HuH-7.5 (cell line): ENCODE measurements at regions not wholly inside any gene's neighbourhood (a gene's known extent, or its start where the extent isn't known, plus 50 kb on each side); places are given as distances from the start of the nearest gene placed in this dataset.
"Not testable (repeated sequence)": the region's sequence is repeated elsewhere in the genome, so short reads cannot be mapped to it uniquely, and the experiment has no call there.

Experiments used
- DNase-seq: peaks from one replicate; pipeline ENCODE4 v3.0.0; 2011; ENCODE audit warnings: low spot score

DNA sequence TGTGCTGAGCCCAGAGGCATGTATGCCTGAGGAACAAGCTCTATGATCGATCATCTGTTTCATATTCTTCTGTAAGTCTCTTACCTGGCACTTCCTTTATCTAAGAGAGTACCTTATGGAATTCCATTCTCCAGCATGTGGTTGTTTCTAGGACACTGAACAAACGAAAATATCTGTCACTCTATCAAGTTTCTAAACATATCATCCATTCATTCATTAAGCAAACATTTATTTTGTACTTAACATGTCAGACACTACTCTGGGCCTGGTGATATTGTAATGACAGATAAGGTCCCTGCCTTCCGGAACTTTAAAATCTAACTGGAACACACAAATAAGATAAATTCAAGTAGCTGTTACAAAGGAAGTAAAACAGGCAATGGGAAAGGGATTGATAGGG, 477.1 kb downstream of the IGSF11 start:
- DNase-seq = no peak

DNA sequence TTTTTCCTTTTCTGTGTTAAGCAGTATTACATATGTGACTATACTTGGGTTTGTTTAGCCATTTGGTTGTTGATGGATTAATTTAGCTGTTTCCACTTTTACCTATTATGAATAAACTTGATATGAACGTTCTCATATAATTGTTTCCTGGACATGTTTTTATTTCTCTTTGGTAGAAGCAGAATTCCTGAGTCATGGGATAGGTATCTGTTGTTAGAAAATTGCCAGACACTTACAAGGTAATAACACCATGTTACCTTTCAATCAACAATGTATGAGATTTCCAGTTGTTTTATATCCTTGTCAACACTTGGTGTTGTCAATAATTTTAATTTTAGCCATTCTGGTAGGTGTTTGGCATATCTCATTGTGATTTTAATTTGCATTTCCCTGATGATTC, 475.4 kb downstream of the IGSF11 start:
- no peak for DNase-seq

DNA sequence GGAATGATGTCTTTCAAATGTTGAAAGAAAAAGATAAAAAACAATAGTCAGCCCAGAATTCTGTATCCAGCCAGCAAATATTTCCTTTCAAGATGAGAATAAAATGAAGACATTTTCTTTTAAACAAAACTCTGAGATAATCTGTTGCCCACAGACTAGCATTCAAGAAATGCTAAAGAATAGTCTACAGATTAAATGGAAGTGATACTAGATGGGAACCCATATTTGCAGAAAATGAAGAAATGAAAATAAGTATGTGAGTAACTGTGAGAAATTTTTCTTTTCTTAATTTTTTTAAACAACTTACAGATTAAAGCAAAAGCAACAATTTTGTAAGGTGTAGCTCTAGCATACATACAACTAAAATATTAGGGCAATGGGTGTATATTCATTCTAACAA, 469.8 kb downstream of the IGSF11 start:
- DNase-seq = no peak

DNA sequence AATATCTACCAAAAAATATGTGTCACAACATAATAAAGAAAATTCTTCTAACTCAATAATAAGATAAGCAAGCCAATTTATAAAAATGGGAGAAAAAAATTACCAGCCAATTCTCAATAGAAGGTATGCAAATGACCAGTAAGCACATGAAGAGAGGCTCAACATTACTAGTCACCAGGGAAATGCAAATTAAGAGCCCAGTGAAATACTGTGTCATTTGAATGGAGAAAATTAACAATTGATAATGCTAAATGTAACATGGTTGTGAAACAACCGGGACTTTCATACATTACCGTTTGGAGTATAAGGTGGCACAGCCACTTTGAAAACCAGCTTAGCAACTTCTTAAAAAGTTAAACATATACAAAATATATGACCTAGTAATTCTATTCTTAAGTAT, 460.7 kb downstream of the IGSF11 start:
- DNase-seq = no peak

DNA sequence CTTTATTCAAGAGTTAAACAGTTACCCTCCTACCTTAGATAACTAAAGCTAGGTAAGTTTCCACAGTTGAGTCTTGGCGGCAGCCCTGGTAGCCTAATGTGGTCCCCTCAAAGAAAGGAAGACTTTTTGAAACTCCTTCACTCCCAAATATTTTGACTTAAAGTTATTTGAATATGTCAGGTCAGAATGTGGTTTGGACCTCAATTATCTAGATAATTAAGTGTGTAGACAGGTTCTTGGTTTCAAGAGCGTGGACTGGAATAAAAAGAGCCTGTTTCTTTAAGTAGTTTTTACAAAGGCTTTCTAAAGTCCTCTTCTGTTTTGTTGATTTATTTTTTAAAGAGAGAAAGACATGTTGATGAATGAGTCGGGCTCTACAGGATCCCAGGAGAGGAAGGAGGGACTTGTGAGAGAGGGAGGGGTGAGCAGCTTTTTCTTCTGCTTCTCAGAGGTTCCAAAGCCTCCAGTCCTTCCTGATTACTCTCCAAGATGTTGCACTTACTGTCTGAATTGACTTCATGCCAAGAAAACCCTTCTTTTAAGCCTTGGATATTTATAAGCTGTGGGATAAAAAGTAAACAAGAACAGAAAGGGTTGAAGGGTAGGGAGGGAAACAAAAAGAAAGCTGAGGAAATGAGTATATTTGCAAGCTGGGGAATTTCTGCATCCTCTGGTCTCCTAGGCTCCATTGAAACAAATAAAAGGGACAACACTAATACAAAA, 457.4 kb downstream of the IGSF11 start:
- DNase-seq = no peak

DNA sequence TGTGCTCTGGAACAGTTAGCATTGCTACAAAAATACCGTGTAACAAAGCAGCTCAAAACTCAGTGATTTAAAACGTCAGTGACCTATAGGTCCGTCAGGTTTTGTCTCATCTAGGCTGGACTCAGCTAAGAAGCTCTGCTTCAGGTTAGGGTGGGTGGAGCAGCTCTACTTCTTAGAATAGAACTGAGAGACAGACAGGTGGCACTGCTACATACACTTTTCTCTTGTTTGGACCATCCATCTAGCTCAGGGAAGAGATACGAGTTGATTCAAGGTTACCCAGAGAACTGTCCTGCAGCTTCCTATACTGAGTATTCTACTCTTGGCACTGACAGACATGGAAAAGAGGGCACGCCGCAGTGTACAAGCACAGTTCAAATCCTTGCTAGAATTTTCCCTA, 456.1 kb downstream of the IGSF11 start:
- no peak for DNase-seq

DNA sequence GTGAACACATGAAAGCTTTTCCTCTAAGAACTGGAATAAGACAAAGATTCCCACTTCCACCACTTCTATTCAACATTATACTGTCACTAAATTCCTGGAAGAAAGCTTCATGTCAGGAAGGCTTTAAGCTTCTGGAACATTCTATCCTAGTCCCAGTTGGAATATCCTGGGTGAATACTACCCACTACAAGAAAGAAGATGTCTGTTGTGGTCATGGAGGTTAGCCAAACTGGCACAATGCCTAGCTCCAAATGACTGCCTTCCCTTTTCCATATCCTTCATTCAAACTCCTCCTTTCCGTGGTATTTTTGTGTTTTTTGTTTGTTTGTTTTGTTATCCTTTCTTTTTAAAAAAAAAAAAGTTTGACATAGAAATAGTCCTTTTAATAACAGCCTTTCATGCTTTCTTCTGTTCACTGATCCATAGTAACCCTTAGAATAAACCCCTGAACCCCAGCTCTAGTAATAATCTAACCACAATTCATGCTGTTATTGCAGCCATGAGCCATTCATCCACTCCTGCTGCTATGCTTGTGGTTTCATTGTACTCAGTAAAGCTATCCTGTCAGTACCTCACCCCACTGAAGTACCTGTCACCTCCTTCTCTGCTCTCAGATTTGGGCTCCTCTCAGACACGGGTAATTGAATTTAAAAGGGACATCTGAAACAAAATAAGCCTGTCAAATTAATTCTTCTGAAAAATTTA, 447.5 kb downstream of the IGSF11 start:
- DNase-seq = no peak

DNA sequence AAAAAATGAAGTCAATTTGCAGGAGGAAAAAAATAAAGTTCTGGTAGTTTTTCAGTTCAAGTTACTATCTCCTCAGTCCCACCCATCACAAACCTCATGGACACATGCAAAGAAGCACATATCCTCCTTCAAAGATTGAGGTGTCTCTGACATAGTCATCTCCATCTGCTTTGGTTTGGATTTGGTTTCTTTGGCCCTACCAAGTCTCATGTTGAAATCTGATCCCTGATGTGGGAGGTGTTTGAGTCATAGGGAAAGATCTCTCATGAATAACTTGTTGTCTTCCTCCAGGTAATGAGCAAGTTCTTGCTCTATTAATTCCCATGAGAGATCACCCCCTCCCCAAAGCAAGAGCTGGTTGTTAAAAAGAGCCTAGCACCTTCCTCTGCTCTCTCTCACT, 446.8 kb downstream of the IGSF11 start:
- DNase-seq = no peak

DNA sequence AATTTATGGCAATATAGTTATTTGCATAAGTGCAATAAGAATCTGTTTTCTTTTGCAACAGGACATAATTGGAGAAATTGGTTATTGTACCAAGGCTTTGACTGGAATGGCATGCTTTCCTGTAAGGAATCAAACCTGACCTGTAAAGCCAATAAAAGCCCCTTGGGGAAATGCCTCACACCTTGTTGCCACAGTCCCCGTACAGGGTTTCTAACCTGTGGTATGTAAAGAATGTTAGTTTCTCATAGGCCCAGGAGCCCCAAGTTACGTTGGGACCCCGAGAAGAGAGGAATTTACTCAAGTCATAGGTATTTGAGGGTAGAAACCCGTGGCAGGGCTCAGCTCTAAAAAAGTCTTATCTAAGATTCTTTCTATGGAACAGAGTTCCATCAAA, 441.4 kb downstream of the IGSF11 start:
- DNase-seq = no peak

DNA sequence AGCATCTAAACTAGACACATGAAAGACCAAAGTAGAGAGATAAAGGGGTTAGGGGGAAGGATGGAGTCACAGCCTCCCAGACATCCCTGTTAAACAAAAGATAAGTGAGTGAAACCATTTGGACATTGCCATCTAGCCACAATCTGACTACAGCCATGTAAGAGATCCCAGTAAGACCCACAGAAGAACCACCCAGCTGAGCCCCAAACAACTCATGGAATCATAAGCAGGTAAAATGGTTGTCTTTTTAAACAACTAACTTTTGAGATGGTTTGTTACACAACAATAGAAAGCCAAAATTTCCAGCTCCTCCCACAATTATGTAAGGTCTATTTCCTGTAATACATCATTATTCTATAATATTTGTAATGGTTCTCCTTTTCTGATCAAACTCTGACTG, 437.5 kb downstream of the IGSF11 start:
- no peak for DNase-seq

DNA sequence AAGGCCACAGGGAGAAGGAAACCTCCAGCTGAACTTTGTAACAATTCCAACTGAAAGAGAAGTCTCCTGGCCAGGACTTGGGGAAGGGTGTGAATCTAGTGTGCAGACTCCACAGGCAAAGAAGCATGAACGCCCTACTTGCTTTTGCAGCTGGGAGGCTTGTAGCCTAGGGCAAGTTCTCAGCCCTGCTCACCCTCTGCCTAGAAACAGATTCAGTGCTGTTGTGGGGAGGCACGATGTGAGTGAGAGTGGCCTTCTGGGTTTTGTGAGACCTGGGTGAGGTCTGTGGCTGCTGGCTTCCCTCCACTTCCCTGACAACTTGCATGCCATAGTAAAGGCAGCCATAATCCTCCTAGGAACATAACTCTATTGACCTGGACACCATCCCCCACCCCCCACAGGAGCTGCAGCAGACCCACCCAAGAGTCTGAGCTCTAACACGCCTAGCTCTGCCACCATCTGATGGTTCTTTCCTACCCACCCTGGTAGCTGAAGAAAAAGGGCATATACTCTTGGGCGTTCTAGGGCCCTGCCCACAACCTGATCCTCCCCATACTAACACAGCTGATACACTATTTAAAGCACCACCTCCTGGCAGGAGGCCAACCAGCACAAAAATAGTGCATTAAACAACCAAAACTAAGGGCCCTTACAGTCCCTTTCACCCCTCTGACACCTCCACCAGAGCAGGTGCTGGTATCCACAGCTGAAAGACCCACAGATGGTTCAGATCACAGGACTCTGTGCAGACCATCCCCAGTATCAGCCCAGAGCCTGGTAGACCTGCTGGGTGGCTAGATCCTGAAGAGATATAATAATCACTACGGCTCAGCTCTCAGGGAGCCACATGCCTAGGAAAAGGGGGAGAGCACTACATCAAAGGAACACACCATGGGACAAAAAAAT, 426.5 kb downstream of the IGSF11 start:
- no peak for DNase-seq

DNA sequence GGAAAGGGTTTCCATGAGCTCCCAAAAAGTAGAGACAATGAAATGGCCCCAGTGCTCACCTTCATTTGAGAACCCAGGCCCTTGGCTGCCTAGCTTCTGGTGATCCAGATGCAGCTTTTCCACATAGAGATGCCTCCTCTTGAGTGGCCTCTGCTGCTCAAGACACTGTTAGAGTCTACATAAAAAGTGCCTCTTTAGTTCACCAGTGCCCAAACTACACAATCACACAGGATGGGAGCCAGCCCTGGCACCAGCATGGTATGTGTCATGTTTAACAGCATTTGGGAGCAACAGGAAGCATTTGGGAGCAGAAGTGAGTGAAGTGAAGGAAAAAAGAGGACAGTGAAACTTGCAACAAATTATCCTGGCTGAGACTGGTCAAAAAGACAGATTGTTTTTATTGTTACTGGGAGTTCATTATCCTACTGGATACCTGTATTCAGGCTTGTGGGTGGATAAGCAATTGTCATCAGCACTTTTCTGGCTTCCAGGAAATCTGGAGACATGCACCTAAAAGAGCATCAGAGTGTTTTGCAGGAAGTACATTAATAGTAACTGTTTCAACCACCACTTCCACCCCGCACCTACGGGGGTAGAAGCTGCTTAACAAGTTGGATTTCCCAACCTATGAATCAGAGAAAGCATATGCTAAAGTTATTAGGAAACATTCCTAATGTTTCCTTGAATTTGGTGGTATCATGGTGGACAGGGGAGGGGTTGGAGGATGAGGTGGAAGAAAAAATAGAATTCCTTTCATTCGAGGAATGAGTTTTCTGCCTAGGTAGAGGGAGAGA, 416.2 kb downstream of the IGSF11 start:
- no peak for DNase-seq

DNA sequence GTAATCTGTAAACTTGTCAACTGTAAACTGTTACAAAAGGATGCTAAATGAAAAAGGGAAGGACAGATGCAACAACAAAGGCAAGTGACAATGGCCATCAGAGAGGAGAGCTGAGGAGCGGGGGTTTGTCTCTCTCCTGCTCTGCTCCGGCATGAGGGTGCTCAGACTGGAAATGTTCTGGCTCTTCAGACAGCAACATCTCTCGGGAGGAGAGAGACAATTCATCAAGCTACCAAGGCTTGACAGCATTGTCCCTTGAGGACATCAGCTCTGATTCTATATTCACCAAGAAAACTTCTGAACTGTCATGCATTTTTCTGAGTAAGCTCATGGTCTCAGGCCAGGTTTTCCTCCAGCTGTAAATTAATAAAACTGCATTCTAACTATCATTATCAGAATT, 408.2 kb downstream of the IGSF11 start:
- no peak for DNase-seq

DNA sequence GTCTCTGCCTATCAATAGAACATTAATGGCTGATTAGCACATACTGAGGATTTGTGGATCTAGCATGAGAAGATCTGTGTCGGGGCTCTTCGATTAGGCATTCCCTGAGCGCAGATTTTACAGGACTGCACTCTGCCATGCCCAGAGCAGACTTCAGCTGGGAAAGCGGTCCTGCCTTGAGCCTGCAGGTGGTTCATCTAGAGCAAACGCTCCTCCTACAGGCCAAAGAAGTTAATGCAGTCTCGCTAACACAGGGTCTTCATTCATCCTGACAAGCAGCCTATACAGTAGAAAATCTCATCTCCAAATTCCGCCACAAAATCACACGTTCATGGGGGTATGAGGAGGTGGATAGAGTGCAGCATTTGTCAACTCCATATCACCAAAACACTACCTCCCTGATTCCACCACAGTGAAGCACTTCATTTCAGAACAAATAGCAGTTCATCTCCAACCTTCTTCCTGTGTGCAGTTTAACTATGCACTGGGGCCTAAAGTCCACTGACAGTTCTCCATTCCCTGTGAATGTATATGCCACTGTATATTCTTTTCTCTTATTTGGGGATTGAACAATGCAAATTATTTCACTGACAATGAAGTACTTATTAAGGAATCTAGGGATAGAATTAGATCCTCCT, 405.8 kb downstream of the IGSF11 start:
- peak; percentile 22 for DNase-seq

DNA sequence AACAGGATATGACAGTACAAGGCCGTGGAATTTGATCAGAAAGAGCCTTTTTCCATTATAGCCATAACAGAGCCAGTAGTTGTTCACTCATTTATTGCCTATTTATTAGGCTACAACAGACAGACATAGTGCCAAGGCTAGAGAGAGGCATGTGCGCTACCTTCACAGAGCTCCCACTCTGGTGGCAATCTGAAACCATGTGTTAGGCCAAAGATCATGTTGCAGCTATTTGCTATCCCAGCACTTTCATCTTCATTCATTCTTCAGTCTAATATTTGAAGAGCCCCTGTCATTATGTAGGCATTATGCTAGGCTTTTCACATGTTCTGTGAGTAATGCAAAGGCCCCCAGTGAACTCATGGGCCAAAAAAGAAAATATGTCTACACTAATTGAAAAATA, 404.8 kb downstream of the IGSF11 start:
- DNase-seq = no peak

DNA sequence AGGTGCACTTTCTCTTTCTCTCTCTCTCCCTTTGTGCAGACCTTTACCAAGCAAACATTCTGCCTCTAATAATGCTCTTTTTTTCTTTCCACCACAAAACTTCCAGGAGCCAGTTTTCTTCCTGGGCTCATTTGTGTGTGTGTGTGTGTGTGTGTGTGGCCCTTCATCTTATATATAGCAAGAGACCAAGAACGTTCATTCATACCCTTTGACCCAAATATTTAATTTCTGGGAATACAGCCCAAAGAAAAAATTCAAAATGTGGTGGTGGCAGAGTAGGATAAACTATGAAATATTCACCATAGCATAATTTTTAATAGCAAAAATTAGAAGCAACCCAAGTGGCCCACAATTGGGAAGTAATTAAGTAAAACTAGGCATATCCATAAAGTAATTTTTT, 398.9 kb downstream of the IGSF11 start:
- DNase-seq = no peak

DNA sequence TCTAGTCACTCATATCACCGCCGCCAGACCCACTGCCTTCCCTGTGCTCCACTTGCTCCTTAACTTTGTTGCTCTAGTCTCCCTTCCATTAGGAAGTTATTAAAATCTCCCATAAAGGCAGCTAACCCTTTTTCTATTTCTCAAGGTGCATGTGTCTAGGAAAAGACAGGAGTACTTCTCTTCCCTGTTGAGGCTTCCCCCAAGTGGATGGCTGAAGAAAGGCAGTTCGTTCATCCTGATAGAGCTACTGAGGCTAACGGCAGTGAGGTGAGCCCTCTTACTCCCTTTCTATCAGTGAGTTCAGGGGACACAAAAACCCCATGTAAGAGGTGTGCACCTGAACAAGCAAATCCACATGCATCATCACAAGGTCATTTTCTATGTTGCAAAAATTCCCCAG, 397.8 kb downstream of the IGSF11 start:
- no peak for DNase-seq

DNA sequence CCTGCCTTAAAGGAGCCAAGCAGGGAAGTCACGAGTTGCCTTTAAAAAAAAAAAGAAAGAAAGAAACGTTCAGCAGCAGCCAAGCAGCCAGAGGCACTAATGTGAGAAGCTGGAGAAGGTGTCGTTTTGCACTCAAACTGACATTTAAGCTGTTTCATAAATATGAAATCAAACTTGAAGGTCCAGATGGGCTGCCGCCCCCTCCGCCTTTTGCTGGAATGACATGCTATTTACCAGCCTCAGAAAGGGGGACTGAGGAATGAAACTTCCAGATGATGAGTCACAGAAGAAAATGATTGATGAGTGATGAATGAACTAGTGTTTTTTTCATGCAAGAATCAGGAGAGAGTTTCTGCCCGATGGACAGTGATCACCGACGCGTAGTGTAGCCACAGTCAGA, 396.8 kb downstream of the IGSF11 start:
- no peak for DNase-seq

DNA sequence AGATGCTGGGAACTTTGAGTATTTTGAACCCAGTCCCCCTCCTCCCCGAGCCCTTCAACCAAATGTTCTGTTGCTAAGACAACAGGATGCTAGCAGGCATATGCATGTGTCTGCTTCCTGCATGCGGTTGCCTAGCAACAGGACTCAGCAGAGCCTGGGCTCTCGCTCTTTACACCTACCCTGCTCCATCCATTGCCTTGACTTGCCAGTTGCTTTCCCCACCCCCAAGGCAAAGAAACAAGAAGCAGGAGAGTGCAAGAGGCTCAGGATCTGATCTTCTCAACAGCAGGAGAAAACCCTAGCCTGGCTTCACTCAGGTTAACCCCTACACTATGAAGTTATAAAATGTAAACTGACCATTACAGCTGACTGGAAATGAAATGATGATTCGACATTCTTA, 393.0 kb downstream of the IGSF11 start:
- DNase-seq = no peak

DNA sequence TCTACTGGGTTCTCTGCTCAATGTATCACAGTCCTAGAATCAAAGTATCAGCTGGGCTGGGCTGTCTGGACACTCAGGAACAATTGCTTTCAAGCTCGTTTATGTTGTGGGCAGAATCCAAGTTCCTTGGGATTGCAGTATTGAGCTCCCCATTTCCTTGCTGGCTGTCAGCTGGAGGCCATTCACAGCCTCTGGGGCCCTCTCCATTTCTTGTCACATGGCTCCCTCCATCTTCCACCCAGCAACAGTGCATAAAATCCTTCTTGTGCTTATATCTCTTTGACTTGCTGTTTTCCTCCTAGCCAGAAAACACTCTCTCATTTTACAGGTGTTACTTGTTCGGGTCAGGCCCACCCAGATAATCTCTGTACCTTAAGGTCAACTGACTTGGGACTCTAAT, 363.5 kb downstream of the IGSF11 start:
- DNase-seq = no peak

DNA sequence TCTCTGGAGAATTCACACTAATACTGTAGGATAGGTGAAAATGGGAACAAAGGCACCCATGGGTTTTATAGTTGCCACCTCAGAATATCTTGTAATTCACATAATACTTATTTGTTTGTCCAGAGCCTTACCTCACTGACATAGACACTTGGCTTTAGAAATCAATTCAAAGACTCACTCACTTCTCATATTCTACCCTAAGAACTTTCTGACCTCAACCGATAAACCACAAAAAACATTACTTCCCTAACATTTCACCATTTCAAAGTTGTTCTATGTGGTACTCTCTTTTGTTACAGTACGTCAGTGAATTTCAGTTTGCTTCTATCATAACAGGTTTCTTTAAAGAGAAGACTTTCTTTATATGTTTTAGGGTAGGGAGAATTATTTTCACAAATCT, 359.3 kb downstream of the IGSF11 start:
- DNase-seq = no peak

DNA sequence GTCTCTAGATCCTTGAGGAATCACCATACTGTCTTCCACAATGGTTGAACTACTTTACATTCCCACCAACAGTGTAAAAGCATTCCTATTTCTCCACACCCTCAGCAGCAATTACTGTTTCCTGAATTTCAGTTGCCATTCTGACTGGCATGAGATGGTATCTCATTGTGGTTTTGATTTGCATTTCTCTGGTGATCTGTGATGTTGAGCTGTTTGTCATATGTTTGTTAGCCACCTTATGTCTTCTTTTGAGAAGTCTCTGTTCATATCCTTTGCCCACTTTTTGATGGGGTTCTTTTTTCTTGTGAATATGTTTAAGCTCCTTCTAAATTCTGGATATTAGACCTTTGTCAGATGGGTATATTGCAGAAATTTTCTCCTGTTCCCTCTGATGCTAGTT, 356.0 kb downstream of the IGSF11 start:
- DNase-seq = not testable (repeated sequence)
